GM03348 (cell line): ENCODE measurements at regions not wholly inside any gene's neighbourhood (a gene's known extent, or its start where the extent isn't known, plus 50 kb on each side); places are given as distances from the start of the nearest gene placed in this dataset.
"Not testable (repeated sequence)": the region's sequence is repeated elsewhere in the genome, so short reads cannot be mapped to it uniquely, and the experiment has no call there.

ENCODE experiments used
- DNase-seq: peaks from one replicate; pipeline ENCODE4 v3.0.0; 2012; ENCODE audit warnings: low spot score

- DNase-seq, result no peak
Observed at GRCh38 chr16:65268331-65268730, 146.5 kb upstream of the CDH11 start.

- no peak for DNase-seq
Observed at GRCh38 chr16:65263896-65264295, 142.0 kb upstream of the CDH11 start.

DNA sequence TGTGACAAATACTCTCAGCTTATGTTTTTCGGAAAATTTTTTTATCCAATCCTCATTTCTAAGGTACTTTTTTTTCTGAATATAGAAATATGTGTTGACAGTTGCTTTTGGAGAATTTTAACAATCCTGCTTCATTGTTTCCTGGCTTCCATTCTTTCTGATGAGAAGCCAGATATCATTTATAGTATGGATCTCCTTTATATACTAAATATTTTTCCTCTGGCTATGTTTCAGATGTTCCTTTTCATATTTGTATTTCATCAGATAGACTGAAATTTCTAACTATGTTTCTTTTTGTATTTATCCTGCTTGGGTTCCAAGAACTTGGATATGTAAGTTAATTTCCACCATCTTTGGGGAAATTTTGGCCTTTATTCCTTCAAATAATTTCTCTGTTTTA lies 138.9 kb upstream of the CDH11 start:
- DNase-seq, result no peak

- peak; percentile 24 for DNase-seq
Observed at GRCh38 chr16:65254144-65254543, 132.3 kb upstream of the CDH11 start.

- DNase-seq, result peak; percentile 61
Observed at GRCh38 chr16:65249768-65250167, 127.9 kb upstream of the CDH11 start.

DNA sequence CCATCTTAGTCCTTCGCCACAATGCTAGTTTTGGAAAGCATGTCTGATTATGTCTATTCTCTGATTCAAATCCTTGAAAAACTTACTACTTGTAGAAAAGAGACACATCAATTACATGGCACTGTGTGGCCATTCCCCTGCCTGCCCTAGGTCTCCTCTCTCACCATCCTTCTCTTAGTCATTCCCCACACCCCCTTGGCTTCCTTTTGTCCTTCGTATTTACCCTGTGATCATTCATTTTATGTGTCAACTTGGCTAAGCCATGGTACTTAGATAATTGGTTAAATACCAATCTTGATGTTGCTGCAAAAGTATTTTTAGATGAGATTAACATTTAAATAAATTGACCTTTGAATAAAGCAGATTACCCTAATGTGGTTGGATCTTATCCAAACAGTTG lies 122.9 kb upstream of the CDH11 start:
- DNase-seq, result no peak

DNA sequence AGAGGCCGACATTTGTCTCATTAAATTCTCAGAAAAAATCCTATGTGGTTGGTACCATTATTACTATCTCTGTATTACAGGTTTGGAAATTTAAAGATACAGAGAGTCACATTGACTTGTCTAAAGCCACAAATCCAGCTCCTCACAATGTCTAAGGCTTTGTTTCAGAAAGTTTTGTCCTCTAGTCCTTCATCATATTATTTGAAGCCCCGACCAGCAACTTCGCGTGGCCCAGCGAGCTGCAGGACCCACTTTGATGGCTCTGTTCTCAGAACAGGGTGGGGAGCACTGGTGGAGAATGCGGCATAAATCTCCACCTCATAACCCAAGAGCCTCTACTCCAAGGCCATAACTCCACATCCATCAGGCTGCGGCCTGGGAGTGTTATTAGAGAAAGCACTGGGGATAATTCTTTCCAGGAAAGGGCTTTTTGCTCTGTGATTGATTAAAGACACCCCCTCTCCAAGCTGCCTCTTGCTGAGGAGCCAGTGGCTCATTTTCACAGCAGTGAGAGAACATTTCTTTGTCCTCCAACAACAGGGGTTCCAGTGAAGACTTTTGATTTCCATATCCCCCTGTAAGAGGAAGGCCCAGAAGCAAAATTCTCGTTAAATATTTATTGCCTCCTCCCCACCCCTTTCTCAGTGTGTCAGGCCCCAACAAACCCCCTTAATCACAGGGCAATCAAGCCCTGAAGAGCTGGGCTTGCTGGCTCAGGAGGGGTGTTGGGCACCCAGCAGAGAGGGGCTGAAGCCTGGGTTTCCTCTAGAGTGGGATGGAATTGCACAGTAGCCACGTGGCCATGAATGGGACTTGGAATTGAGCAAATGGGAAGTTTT lies 113.7 kb upstream of the CDH11 start:
- DNase-seq, result no peak

DNA sequence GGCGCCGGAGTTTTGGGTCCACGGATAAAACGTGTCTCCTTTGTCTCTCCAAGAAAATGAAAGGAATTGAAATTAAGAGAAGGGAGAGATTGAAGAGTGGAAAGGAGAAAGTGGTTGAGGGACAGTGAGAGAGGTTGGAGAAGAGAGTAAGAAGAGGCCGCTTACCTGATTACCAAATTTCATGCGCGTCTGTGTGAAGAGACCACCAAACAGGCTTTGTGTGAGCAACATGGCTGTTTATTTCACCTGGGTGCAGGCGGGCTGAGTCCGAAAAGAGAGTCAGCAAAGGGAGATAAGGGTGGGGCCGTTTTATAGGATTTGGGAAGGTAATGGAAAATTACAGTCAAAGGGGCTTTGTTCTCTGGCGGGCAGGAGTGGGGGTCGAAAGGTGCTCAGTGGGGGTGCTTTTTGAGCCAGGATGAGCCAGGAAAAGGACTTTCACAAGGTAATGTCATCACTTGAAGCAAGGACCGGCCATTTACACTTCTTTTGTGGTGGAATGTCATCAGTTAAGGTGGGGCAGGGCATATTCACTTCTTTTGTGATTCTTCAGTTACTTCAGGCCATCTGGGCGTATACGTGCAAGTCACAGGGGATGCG lies 113.0 kb upstream of the CDH11 start:
- DNase-seq, result not testable (repeated sequence)

GRCh38 chr16:65229191-65229662 lies 107.4 kb upstream of the CDH11 start:
- peak; percentile 35 for DNase-seq

- DNase-seq, result no peak
Observed at GRCh38 chr16:65227150-65227835, 105.4 kb upstream of the CDH11 start.

GRCh38 chr16:65226077-65226476 lies 104.2 kb upstream of the CDH11 start:
- no peak for DNase-seq

- no peak for DNase-seq
Observed at GRCh38 chr16:65225488-65225887, 103.6 kb upstream of the CDH11 start.

- DNase-seq, result no peak
Observed at GRCh38 chr16:65224994-65225393, 103.1 kb upstream of the CDH11 start.

GRCh38 chr16:65224471-65224870 lies 102.6 kb upstream of the CDH11 start:
- DNase-seq, result no peak

DNA sequence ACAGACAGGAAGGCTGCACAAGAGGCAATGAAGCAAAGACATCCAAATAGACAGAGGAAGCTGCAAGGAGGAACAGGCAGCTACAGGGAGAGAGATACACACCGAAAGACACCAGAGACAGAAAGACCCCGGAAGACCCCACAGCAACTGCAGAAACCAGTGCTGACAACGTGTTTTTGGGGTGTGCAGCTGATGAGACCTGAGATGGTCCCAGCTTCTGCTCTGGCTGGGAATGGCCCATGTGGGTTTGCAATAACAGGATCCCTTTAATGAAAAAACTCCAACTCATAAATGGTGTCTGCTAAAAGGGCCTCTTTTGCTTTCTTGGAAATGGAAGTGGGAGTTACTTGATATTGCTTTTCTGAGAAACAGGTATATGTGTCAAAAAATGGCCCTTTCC lies 101.5 kb upstream of the CDH11 start:
- DNase-seq, result no peak

- DNase-seq, result no peak
Observed at GRCh38 chr16:65222536-65222935, 100.7 kb upstream of the CDH11 start.

DNA sequence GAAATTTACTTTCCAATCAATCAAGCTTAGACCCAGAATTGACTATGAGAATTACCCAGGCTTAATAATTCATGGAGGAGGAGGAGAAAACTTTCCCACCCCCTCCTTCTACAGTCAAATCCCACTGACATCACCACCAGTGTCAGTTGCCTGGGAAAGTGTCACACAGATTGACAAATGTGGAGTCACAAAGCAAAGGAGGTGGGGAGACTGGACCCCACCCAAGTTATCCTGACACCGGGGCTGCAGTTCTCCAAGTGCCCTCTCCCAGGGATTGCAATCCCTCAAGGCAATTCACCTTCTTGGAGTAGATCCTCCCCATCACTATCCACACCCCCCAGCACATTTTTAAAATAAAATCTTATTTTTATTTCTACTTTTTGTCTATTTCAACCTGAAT lies 100.2 kb upstream of the CDH11 start:
- no peak for DNase-seq

GRCh38 chr16:65219786-65220185 lies 97.9 kb upstream of the CDH11 start:
- no peak for DNase-seq

GRCh38 chr16:65218348-65218747 lies 96.5 kb upstream of the CDH11 start:
- no peak for DNase-seq

DNA sequence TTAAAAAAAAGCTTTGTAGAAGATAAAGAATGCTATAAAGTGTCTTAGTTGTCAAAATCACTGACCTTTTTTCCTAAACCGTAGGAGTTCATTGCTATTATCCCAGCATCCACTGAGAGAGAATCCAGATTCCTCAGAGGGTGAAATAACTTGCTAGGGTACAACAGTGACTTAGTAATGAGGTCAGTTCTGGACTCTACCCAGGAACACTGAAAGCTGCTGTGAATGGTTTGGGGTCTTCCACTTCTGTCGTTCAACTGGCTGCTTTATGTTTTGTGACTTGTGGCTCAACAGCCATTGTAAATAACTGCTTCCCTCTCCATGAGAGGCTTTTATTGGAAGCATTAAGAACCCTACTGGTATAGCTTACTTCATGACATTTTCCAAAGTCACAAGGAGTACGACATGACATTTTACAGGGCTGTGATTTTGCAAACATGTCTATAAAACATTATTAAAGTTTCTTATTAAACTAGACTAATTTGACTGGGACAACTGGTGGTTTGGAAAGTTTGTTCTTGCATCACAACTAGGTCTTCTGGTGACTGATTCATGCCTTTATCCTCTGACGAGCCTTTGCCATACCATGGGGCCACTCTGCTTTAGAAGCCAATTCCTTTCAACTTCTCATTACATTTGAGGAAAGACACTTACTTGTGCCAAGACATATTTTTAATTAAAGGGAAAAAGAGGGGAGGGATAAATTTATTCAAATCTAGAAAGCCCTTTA lies 92.2 kb upstream of the CDH11 start:
- DNase-seq, result peak; percentile 7

DNA sequence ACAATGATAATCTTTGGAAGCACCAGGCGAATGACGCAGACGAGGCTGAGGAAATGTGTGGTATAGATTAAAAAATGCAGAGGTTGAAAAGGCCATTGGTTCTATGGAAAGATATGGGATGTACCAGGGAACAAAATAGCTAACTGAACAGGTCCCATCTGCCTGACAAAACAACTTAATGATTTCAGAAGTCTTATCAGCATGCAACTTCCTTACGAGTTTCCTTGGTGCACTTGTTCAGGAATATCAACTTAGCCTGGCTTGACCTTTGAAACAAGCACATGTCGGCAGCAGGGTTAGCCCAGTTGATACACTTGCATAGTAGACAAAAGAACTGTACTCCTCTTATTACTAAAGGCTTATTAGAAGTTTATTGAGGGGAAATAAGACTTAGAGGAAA lies 90.9 kb upstream of the CDH11 start:
- DNase-seq, result no peak

- DNase-seq, result no peak
Observed at GRCh38 chr16:65212240-65212639, 90.4 kb upstream of the CDH11 start.
